ENCODE measurements at regions not wholly inside any gene's neighbourhood (a gene's known extent, or its start where the extent isn't known, plus 50 kb on each side); places are given as distances from the start of the nearest gene placed in this dataset.

DNA sequence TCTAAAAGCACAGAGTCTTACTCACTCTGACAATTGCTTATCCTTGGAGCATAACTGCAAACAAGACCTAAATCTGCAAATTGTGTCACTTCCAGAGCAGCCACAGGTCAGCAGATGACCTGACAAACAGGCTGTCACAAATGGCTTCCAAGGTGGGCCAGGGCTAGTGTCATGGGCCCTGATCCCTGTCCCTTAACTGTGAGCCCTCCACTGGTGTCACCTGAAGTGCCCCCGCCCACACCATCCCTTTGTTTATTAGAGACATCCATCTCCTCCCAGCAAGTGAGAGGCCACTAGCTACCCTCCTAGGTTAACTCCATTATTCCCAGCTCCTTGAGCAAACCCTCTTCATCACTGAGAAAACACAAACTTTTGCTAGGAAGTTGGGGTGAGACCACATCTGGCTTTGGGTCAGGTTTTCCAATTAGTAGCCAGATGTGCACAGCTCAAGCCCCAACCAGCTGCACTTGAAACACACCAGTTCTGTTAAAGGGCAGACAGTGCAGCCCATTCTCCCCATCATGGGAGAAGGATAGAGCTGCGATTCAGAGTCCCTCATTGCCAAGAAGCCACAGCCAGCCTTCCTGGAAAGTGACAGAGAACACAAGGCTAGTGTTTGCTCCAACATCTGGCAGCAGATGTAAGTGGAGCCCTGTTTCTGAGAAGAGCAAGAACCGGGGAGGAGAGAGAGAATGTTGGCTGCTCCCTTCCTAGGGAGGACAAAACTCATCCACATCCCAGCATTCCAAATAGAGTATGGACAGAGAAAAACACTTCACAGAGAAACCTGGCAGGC, 75.7 kb upstream of the NANOS1 start:
- no peak for TF ChIP-seq GATA3 (IDR thresholded peaks at IDR 0.05; ENCODE audit: low read depth, low read length)
- TF ChIP-seq GATA2 (IDR thresholded peaks at IDR 0.05; ENCODE audit: low read depth, low read length), result no peak

DNA sequence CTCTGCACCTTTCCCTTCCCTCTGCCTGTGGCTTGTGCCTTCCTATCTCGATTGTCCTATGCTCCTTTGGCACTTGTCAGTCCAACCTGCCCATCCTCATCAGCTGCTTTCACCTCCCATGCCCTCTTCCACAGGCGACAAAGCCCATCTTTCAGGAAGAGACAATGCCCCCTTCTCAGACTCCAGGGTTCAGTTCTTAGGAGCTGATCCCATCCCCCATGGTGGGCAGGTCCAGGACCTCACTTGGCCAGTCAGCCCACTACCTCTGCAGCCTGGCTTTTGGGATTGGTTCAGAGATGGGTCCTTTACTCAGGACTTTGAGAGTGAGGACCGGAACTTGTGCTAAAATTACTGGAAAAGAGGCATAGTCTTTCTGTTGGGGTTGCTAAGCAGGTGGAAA, 74.0 kb upstream of the NANOS1 start:
- TF ChIP-seq GATA2 (IDR thresholded peaks at IDR 0.05; ENCODE audit: low read depth, low read length), result no peak
- no peak for TF ChIP-seq GATA3 (IDR thresholded peaks at IDR 0.05; ENCODE audit: low read depth, low read length)

DNA sequence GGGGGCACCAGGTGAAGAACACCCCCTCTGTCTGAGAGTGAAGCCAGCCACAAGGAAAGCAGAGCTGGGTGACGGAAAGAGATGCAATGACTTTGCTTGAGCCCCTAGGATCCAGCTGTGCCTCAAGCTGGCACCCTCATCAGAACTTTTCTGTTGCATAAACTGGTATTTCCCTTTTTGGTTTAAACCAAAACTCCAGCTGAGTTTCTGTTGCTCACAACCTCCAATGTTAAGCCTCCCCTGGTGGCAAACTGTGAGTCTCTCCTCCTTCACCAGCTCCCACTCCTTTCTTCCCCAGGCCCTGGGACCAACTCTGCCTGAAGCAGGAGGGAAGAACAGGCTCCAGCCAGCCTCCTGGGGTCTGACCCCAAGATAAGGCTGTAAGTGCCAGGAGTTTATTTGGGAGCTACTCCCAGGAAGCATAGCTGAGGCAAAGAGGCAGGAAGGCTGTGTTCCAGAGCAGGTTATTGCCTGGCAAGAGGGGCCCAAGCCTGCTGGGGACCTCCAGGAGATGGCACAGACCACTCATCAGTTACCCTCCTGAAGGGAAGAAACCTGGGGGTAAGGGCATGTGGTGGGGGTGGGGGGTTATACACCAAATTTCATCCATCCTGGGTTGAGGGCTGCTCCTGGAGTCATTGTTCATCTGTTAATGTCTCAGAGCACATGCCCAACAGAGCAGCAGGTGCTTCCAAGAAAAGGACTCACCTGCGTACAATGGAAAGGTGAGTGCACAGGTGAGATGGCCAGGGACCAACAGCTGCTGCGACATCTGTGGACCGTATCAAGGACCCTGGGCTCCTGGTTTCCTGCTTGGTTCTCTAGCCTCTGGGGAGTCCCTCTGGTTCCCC, 73.3 kb upstream of the NANOS1 start:
- no peak for TF ChIP-seq GATA2 (IDR thresholded peaks at IDR 0.05; ENCODE audit: low read depth, low read length)
- TF ChIP-seq GATA3 (IDR thresholded peaks at IDR 0.05; ENCODE audit: low read depth, low read length), result no peak

DNA sequence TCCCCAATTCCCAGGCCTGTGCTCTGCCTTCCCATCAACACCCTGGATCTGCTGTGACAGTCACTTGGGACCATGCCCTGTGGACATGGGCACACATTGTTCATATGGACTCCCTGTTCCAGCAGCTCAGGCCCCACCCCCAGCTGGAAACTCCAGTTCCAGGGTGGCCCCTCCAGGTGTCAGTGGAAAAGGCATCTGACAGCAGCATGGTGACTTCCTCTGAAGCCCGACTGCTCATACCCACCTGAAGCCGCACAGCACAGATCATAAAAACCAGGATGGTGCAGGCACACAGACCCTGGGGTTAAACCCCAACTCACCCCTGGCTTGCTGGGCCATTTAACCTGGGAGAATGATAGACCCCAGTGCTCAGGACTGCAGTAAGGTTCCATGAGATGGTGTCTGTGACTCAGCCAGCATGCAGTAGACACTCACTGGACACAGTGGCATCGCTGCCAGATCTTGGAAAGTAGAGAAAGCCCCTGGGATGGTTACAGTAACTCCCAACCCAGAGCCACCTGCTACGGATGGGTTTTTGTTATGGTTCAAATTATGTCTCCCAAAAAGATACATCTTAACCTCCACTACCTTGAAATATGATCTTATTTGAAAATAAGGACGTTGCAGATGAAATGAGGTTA, 72.6 kb upstream of the NANOS1 start:
- TF ChIP-seq GATA2 (IDR thresholded peaks at IDR 0.05; ENCODE audit: low read depth, low read length) (no peak), GATA3 (IDR thresholded peaks at IDR 0.05; ENCODE audit: low read depth, low read length) (no peak)

DNA sequence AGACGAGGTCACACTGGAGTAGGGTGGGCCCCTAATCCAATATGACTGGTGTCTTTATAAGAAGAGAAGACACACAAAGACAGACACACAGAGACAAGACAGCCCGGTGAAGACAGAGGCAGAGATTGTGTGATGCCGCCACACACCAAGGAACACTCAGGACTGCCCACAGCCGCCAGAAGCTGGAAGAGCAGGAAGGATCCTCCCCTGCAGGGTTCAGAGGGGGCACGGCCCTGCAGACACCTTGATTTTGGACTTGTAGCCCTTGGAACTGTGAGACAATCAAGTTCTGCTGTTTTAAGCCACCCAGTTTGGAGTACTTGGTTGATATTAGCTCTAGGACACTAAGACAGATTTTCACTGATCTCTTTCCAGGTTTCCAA, 72.1 kb upstream of the NANOS1 start:
- TF ChIP-seq GATA3 (IDR thresholded peaks at IDR 0.05; ENCODE audit: low read depth, low read length) (no peak), GATA2 (IDR thresholded peaks at IDR 0.05; ENCODE audit: low read depth, low read length) (no peak)

DNA sequence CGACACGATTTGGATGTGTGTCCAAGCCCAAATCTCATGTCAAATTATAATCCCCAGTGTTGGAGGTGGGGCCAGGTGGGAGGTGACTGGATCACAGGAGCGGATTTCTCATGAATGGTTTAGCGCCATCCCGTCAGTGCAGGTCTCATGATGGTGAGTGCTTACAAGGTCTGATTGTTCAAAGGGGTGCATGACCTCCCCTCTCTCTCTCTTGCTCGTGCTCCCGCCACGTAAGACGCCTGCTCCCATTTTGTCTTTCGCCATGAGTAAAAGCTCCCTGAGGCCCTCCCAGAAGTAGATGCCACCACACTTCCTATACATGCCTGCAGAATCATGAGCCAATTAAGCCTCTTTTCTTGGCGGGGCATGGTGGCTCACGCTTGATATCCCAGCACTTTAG, 71.5 kb upstream of the NANOS1 start:
- TF ChIP-seq GATA2 (IDR thresholded peaks at IDR 0.05; ENCODE audit: low read depth, low read length), result no peak
- no peak for TF ChIP-seq GATA3 (IDR thresholded peaks at IDR 0.05; ENCODE audit: low read depth, low read length)

DNA sequence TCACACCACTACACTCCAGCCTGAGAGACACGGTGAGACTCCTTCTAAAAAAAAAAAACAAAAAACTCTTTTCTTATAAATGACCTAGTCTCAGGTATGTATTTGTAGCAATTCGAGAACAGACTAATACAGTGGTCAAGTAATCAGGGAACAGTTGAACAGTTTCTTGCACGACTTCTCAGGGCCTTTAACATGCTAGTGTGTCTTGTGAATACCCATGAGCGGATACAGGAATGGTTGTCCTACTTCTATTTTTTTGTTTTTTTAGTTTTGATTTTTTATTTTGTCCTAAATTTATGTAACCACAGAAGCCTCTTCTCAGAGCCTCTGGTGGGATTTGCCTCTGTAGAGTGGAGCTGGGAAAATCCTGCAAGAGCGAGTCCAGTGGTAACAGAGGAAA, 71.0 kb upstream of the NANOS1 start:
- TF ChIP-seq GATA3 (IDR thresholded peaks at IDR 0.05; ENCODE audit: low read depth, low read length), result no peak

DNA sequence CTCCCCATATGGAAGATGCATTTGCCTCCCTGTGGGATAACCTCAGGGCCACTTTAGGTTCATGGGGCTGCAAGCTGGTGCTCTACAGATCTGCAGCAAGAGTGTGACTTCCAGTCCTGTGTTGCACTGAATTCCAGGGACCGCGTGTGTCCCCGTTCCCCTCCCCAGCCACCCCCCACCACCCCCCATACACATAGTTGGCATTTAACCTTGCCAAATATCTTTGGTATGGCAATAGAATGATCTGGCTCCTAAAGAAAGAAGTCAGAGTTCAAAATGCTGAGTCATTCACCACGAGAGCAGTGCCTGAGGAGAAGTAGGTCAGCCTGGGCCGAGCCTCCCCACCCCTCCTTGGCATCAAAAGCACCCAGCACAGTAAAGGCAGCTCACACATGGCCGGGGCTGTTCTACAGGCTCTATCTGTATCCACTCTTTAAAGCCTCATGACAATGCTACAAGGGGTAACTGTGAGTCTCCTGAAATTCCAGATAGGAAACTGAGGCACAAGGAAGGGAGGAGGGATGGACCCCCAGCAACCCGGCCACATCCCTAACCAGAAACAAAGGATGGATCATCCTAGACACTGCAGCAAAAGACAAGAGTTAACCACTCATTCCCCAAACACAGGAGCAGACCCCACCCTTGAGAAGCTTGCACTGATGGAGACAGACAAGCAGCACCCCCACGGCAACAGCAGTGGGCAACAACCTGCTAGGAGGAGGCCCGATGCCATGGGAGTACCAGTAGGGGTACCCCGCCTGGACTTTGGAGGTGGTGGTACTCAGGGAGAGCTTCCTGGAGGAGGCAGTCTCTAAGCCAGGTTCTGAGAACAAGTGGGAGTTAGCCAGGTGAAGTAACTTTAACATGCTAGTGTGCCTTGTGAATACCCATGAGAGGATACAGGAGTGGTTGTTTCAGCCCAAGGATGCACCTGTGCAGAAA, 70.3 kb upstream of the NANOS1 start:
- TF ChIP-seq GATA2 (IDR thresholded peaks at IDR 0.05; ENCODE audit: low read depth, low read length), result no peak
- TF ChIP-seq GATA3 (IDR thresholded peaks at IDR 0.05; ENCODE audit: low read depth, low read length), result no peak

DNA sequence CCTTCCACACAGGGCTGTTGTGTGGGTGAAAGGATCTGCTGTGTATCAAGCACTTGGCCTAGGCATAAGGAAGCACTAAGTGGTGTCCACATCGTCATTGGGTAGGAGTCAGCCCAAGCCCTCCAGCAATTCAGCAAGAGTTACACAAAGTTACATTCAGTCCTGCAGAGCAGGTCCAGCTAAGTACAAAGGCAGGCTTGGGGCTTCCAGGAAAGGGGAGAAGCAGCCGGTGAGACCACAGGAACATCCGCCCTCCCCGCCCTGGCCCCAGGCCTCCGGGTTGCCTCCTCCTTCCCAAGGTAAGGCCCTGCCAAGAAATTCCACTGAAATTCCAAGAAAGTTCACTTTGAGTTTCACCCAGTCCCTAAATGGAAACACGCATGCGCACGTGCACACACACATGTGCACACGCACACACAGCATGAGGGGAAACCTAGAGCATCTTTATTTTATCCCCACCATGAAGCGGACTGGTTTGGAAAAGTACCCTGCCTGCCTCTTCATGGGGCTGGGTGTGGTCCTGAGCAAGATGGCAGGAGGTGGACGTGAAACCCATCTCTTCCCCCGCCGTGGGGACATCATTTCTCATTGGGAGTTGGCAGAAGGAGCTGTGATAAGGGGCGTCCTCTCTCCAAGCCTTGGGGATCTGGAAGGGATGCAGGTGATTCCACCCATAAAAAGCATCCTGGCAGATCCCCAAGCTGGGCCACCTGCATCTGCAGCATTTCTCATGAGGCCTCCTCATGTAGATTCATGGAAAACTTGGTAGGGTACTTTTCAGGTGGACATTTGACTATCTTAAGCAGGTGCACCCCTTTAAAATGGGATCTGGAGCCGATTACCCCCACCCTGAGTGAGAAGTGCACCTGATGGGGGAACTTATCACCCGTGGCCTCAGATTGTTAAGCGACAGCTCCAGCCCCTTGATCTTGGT, 69.1 kb upstream of the NANOS1 start:
- TF ChIP-seq GATA2 (IDR thresholded peaks at IDR 0.05; ENCODE audit: low read depth, low read length), result no peak
- TF ChIP-seq GATA3 (IDR thresholded peaks at IDR 0.05; ENCODE audit: low read depth, low read length), result no peak

DNA sequence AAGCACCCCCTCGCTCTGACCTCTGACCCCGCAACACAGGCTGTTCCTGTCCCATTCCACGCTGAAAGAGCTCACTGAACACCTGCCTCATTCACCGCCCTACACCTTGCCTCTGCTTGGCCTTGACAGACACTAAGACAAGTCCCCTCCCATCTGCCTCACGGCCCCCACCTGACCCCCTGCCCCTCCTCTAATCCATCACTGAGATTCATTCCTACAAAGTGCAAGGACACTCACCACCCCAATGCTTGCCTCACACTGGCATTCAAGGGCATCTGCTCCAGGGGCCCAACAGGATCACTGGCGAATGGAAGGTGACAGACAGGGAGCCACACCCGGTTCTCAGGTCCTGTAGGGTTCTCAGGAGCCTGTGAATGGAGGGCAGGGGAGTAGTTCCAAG, 68.1 kb upstream of the NANOS1 start:
- no peak for TF ChIP-seq GATA2 (IDR thresholded peaks at IDR 0.05; ENCODE audit: low read depth, low read length)

DNA sequence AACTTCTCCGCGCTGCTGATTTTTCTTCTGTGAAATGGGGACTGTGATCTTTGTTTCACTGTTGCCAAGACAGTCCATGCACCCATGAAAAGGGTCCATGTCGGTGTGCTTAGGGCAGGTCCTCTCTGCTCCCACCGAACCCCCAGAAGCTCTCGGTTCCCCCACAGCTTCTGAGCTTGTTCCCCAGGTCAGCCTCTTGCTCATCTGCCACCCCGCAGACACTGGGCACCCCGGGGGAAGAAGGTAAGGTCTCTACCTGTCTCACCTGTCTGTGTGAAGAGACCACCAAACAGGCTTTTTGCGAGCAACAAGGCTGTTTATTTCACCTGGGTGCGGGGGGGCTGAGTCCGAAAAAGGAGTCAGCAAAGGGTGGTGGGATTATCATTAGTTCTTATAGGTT, 66.2 kb upstream of the NANOS1 start:
- no peak for TF ChIP-seq GATA2 (IDR thresholded peaks at IDR 0.05; ENCODE audit: low read depth, low read length)

DNA sequence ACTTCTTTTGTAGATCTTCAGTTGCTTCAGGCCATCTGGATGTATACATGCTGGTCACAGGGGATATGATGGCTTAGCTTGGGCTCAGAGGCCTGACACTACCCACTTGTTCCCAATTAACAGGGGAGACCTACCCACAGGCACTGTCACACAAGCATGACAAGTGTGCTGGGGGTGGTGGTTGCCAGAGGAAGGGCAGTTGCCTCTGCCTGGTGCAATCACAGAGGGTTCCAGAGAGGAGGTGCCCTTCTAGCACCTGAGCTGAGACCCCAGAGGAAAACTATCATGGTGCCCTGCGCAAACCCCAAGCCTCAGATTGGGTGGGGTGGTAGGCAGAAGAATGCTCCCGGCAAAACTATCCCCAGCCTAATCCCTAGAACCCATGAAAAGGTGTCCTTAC, 65.6 kb upstream of the NANOS1 start:
- TF ChIP-seq GATA3 (IDR thresholded peaks at IDR 0.05; ENCODE audit: low read depth, low read length), result no peak
- TF ChIP-seq GATA2 (IDR thresholded peaks at IDR 0.05; ENCODE audit: low read depth, low read length), result no peak

DNA sequence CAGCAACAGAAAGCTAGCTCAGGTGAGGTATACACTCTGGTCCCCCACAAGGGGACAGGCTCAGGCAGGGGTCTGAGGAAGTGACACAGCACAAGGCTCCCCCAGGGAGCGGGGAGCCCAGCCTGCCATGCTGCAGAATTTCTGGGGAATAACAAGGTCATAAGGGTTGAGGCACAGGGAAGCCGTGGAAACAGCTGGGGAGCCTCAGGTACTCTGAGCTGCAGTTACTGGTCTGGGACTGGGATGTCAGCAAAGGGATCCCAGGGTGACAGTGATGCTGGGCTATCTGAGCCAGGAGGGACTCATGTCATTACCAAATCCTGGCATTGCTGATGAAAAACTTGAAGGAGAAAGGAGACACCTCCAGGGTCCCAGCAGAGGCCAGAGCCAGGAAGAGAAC, 64.4 kb upstream of the NANOS1 start:
- no peak for TF ChIP-seq GATA3 (IDR thresholded peaks at IDR 0.05; ENCODE audit: low read depth, low read length)
- TF ChIP-seq GATA2 (IDR thresholded peaks at IDR 0.05; ENCODE audit: low read depth, low read length), result no peak

All from SH-SY5Y (cell line).